Transverse colon (tissue), 4 donors: ENCODE measurements at regions not wholly inside any gene's neighbourhood (a gene's known extent, or its start where the extent isn't known, plus 50 kb on each side); places are given as distances from the start of the nearest gene placed in this dataset.
A peak's percentile ranks its signal among the peaks of the same experiment; 100 is the strongest.

ENCODE experiments used
- CTCF ChIP-seq, 5 experiments: fragments of 200-600 bp in 3 of 5; fragments of 450-650 bp in 2 of 5; sonication (generic) in 3 of 5; IDR thresholded peaks; 1 replicate in 2 of 5; 2 replicates in 3 of 5; pipeline ENCODE4 v1.5.1; 2016 to 2017; ENCODE audit warnings: antibody characterized with exemption in 5 of 5, inconsistent platforms in 3 of 5, mild to moderate bottlenecking in 2 of 5, moderate library complexity in 1 of 5
- POLR2A ChIP-seq: fragments of 450-650 bp; IDR thresholded peaks from one replicate; pipeline ENCODE4 v1.6.1; 2016; ENCODE audit warnings: antibody characterized with exemption, mild to moderate bottlenecking, moderate library complexity
- POLR2AphosphoS5 ChIP-seq, 3 donors: sonication (generic); formaldehyde crosslinking; IDR thresholded peaks; one replicate each; pipeline ENCODE4 v1.6.1; 2016; ENCODE audit warnings: antibody characterized with exemption in 3 of 3

GRCh38 chr10:52949899-52950298 lies 177.3 kb upstream of the MBL2 start:
- TF ChIP-seq CTCF (IDR thresholded peaks at IDR 0.05) (peak in 4 of 5 experiments; percentile 19 to 23 (median 20)), POLR2A (no peak), POLR2AphosphoS5 (IDR thresholded peaks at IDR 0.05) (no peak)
